ENCODE measurements at regions not wholly inside any gene's neighbourhood (a gene's known extent, or its start where the extent isn't known, plus 50 kb on each side); places are given as distances from the start of the nearest gene placed in this dataset.
A peak's percentile ranks its signal among the peaks of the same experiment; 100 is the strongest.

- intact Hi-C loops (cut with DNase I): no loop called here
- Histone ChIP-seq H3K4me1 (peaks cover 31% of the 10 kb centered on the region), H3K36me3 (no peaks in the 10 kb centered on the region), H3K9me3 (no peaks in the 10 kb centered on the region), H3K4me3 (no peak overlapping the region), H3K27ac (no peak overlapping the region), H3K27me3 (no peaks in the 10 kb centered on the region)
- ATAC-seq: no peak
- TF ChIP-seq CTCF (IDR thresholded peaks at IDR 0.05): no peak
- no peak for DNase-seq
Measured at GRCh38 chr2:128738446-128739110, 419.9 kb upstream of the HS6ST1 start.

GRCh38 chr2:128742467-128742866, 423.8 kb upstream of the HS6ST1 start:
- ATAC-seq (no peak), DNase-seq (no peak)
- no peak for TF ChIP-seq CTCF (IDR thresholded peaks at IDR 0.05)
- Histone ChIP-seq H3K27ac (no peak overlapping the region), H3K9me3 (no peaks in the 10 kb centered on the region), H3K4me3 (no peak overlapping the region), H3K36me3 (no peaks in the 10 kb centered on the region), H3K4me1 (no peaks in the 10 kb centered on the region), H3K27me3 (no peaks in the 10 kb centered on the region)
- intact Hi-C loops (cut with DNase I): no loop called here

- Histone ChIP-seq H3K27me3 (peaks cover 3% of the 10 kb centered on the region), H3K36me3 (no peaks in the 10 kb centered on the region), H3K4me1 (no peaks in the 10 kb centered on the region), H3K4me3 (no peak overlapping the region), H3K9me3 (no peaks in the 10 kb centered on the region), H3K27ac (no peak overlapping the region)
- TF ChIP-seq CTCF (IDR thresholded peaks at IDR 0.05): no peak
- intact Hi-C loops (cut with DNase I): no loop called here
- no peak for ATAC-seq
- DNase-seq: no peak
Measured at GRCh38 chr2:128745946-128746345, 427.3 kb upstream of the HS6ST1 start.

- H3K9me3 ChIP-seq: no peaks in the 10 kb centered on the region
- no peak for DNase-seq
- intact Hi-C loops (cut with DNase I): no loop called here
- no peaks in the 10 kb centered on the region for H3K4me1 ChIP-seq
- H3K27me3 ChIP-seq: peaks cover 3% of the 10 kb centered on the region
- no peak overlapping the region for H3K4me3 ChIP-seq
- TF ChIP-seq CTCF (IDR thresholded peaks at IDR 0.05): no peak
- H3K36me3 ChIP-seq: no peaks in the 10 kb centered on the region
- no peak overlapping the region for H3K27ac ChIP-seq
- peak; percentile 45 for ATAC-seq
Measured at GRCh38 chr2:128746356-128746755, 427.7 kb upstream of the HS6ST1 start.

- TF ChIP-seq CTCF (IDR thresholded peaks at IDR 0.05): no peak
- Histone ChIP-seq H3K4me3 (no peak overlapping the region), H3K9me3 (no peaks in the 10 kb centered on the region), H3K27me3 (peaks cover 3% of the 10 kb centered on the region), H3K27ac (no peak overlapping the region), H3K4me1 (no peaks in the 10 kb centered on the region), H3K36me3 (no peaks in the 10 kb centered on the region)
- DNase-seq (no peak), ATAC-seq (no peak)
- intact Hi-C loops (cut with DNase I): no loop called here
Measured at GRCh38 chr2:128748336-128748735, 429.7 kb upstream of the HS6ST1 start.
